ENCODE measurements at regions not wholly inside any gene's neighbourhood (a gene's known extent, or its start where the extent isn't known, plus 50 kb on each side); places are given as distances from the start of the nearest gene placed in this dataset.
"Not testable (repeated sequence)": the region's sequence is repeated elsewhere in the genome, so short reads cannot be mapped to it uniquely, and the experiment has no call there.

DNA sequence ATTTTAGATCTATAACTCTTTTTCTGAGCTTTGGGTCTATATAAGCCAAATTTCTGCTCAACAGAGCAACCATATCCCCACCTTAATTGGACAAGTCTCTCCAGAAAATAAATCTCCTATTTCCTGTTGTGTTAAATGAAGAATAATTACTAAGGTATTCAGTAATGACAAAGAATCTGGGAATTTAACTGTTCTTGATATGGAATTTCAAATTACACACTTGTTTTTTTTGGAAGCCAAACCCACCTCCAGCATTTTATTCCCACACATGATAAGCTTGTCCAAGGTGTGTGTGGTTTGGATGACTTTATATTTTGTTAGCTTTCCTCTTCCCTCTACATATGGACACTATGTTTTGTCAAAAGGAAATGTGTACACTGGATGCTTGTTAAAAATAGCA, 1313.2 kb upstream of the CDH18 start:
- H3K9me3 ChIP-seq (ENCODE audit: severe bottlenecking); ATAC-seq (ENCODE audit: low read depth); H3K27me3 ChIP-seq (ENCODE audit: insufficient read depth, poor library complexity, severe bottlenecking); DNase-seq (ENCODE audit: low spot score); H3K36me3 ChIP-seq (ENCODE audit: low read depth); H3K27ac ChIP-seq (ENCODE audit: poor library complexity, severe bottlenecking); H3K4me3 ChIP-seq (ENCODE audit: severe bottlenecking); H3K4me1 ChIP-seq (ENCODE audit: insufficient read depth, poor library complexity, severe bottlenecking): not testable (repeated sequence)

DNA sequence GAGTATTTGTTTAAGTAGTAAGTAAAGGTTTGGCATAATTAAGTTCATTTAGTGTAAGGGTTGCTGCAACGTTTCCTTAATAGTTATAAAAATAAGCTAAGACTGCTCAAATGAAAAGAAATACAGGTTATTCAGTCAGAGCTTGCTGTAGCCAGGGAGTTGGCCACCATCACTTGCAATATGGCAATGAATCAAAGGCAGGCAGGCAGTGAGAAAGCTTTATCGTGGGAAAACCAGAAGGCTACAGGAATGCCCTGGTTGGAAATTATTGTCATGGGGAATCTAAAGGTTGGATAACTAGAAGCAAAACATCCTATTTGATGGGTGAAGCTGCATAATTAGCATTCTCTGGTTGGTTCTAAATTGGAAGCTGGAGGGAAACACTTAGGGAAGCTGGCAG, 1286.4 kb upstream of the CDH18 start:
- H3K36me3 ChIP-seq (ENCODE audit: low read depth); H3K27ac ChIP-seq (ENCODE audit: poor library complexity, severe bottlenecking); H3K4me3 ChIP-seq (ENCODE audit: severe bottlenecking); H3K9me3 ChIP-seq (ENCODE audit: severe bottlenecking); H3K27me3 ChIP-seq (ENCODE audit: insufficient read depth, poor library complexity, severe bottlenecking); DNase-seq (ENCODE audit: low spot score); ATAC-seq (ENCODE audit: low read depth); H3K4me1 ChIP-seq (ENCODE audit: insufficient read depth, poor library complexity, severe bottlenecking): not testable (repeated sequence)

DNA sequence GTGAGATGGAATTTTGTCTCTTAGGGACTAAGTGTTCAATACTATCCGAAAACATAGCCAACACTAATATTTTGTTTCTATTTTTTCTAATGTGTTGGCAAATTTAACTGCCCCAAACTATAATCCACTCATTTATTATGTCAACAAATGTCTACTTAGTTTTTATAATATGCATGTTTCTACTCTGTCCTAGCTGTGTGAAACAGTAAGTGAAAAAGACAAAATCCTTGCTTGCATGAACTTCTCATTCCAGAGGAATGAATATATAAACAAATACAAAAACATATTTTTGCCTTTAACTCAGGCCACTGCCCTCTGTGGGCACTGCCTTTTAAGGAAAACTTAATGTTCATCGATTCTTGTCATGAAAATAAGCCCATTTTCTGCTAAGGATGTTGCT, 1275.4 kb upstream of the CDH18 start:
- Histone ChIP-seq H3K27me3 (ENCODE audit: insufficient read depth, poor library complexity, severe bottlenecking) (no peaks in the 10 kb centered on the region), H3K4me1 (ENCODE audit: insufficient read depth, poor library complexity, severe bottlenecking) (no peaks in the 10 kb centered on the region), H3K27ac (ENCODE audit: poor library complexity, severe bottlenecking) (no peak overlapping the region), H3K36me3 (ENCODE audit: low read depth) (no peaks in the 10 kb centered on the region), H3K9me3 (ENCODE audit: severe bottlenecking) (no peaks in the 10 kb centered on the region), H3K4me3 (ENCODE audit: severe bottlenecking) (no peak overlapping the region)
- TF ChIP-seq, protein P1, sequence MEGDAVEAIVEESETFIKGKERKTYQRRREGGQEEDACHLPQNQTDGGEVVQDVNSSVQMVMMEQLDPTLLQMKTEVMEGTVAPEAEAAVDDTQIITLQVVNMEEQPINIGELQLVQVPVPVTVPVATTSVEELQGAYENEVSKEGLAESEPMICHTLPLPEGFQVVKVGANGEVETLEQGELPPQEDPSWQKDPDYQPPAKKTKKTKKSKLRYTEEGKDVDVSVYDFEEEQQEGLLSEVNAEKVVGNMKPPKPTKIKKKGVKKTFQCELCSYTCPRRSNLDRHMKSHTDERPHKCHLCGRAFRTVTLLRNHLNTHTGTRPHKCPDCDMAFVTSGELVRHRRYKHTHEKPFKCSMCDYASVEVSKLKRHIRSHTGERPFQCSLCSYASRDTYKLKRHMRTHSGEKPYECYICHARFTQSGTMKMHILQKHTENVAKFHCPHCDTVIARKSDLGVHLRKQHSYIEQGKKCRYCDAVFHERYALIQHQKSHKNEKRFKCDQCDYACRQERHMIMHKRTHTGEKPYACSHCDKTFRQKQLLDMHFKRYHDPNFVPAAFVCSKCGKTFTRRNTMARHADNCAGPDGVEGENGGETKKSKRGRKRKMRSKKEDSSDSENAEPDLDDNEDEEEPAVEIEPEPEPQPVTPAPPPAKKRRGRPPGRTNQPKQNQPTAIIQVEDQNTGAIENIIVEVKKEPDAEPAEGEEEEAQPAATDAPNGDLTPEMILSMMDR (IDR thresholded peaks at IDR 0.05; ENCODE audit: poor library complexity, severe bottlenecking), result no peak
- no peak; the same call in 2 of the 3 replicates for ATAC-seq (ENCODE audit: low read depth)
- no peak for DNase-seq (ENCODE audit: low spot score)

DNA sequence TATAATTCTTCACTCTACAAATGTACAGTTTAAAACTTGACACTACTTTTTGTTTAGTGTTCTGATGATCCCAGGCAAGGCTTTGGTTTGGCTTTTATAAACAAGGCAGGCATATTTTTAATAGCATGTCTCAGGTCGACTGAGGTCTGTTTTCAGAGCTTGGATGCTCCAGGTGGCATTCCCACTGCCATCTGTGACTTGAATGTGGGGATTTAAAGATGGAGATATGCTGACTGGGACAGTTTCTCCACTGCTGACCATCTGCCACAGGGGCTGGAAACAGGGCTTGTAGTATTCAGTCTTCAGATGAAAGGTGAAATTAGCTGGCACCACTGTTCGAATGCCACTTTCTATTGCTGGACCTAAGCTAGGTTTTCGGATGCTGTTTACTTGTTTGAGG, 1266.2 kb upstream of the CDH18 start:
- Histone ChIP-seq H3K9me3 (ENCODE audit: severe bottlenecking) (no peaks in the 10 kb centered on the region), H3K4me3 (ENCODE audit: severe bottlenecking) (no peak overlapping the region), H3K36me3 (ENCODE audit: low read depth) (no peaks in the 10 kb centered on the region), H3K27me3 (ENCODE audit: insufficient read depth, poor library complexity, severe bottlenecking) (peaks cover 12% of the 10 kb centered on the region), H3K27ac (ENCODE audit: poor library complexity, severe bottlenecking) (no peak overlapping the region), H3K4me1 (ENCODE audit: insufficient read depth, poor library complexity, severe bottlenecking) (no peaks in the 10 kb centered on the region)
- no peak for DNase-seq (ENCODE audit: low spot score)
- ATAC-seq (ENCODE audit: low read depth), result no peak
- TF ChIP-seq, protein P1 (IDR thresholded peaks at IDR 0.05; ENCODE audit: poor library complexity, severe bottlenecking), result no peak

DNA sequence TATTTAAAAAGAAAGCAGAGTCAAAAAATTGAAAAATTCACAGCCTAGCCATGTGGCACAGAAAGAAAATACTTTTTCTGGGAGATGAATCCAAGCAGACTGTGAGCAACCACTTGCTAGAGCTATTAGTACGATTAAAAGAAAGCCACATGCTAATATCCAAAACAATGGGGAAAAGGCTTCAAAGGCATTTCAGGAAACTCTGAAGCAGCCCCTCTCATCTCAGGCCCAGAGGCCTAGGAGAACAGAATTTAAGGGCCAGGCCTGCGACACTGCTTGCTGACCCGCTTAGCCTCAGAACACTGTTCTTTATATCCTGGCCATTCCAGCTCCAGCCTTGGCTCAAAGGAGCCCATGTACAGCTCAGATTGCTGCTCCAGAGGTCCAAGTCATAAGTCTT, 1257.0 kb upstream of the CDH18 start:
- ATAC-seq (ENCODE audit: low read depth), result no peak

DNA sequence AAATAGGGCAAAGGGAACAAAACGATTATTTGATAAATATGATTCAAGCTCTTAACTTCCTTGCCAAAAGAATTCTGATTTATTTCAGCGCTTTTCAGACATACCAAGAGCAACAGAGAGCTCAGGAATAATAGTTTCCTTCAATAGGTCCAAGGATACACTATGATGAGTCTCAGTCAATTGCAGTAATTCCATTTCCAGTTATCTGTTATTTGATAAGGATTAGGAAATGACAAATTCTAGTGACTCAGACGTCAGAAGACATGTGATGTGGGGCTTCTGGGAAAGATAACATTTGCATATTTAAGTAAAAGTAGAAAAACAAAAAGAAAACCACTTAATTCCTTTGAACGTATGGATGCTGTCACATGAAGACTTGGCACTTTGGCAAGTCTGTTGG, 1250.8 kb upstream of the CDH18 start:
- Histone ChIP-seq H3K4me1 (ENCODE audit: insufficient read depth, poor library complexity, severe bottlenecking) (peaks cover 20% of the 10 kb centered on the region), H3K27me3 (ENCODE audit: insufficient read depth, poor library complexity, severe bottlenecking) (no peaks in the 10 kb centered on the region), H3K9me3 (ENCODE audit: severe bottlenecking) (no peaks in the 10 kb centered on the region), H3K27ac (ENCODE audit: poor library complexity, severe bottlenecking) (no peak overlapping the region), H3K36me3 (ENCODE audit: low read depth) (no peaks in the 10 kb centered on the region), H3K4me3 (ENCODE audit: severe bottlenecking) (no peak overlapping the region)
- ATAC-seq (ENCODE audit: low read depth), result no peak
- DNase-seq (ENCODE audit: low spot score), result no peak
- TF ChIP-seq, protein P1 (IDR thresholded peaks at IDR 0.05; ENCODE audit: poor library complexity, severe bottlenecking), result no peak

More for the DNA sequence above, 1257.0 kb upstream of the CDH18 start:
- Histone ChIP-seq H3K4me1 (ENCODE audit: insufficient read depth, poor library complexity, severe bottlenecking) (no peaks in the 10 kb centered on the region), H3K27me3 (ENCODE audit: insufficient read depth, poor library complexity, severe bottlenecking) (peaks cover 6% of the 10 kb centered on the region), H3K9me3 (ENCODE audit: severe bottlenecking) (peaks cover 2% of the 10 kb centered on the region), H3K36me3 (ENCODE audit: low read depth) (no peaks in the 10 kb centered on the region), H3K27ac (ENCODE audit: poor library complexity, severe bottlenecking) (no peak overlapping the region), H3K4me3 (ENCODE audit: severe bottlenecking) (no peak overlapping the region)
- no peak for DNase-seq (ENCODE audit: low spot score)
- TF ChIP-seq, protein P1 (IDR thresholded peaks at IDR 0.05; ENCODE audit: poor library complexity, severe bottlenecking), result no peak

Data from RWPE2 (cell line).